GM21737 (cell line): ENCODE measurements at regions not wholly inside any gene's neighbourhood (a gene's known extent, or its start where the extent isn't known, plus 50 kb on each side); places are given as distances from the start of the nearest gene placed in this dataset.

Source experiments
- ATAC-seq: cut with Tn5 transposase; IDR thresholded peaks from one replicate; pipeline ENCODE4 v1.9.1; 2021; ENCODE audit warnings: mild to moderate bottlenecking, moderate library complexity; ENCODE audit not compliant: unreplicated experiment

DNA sequence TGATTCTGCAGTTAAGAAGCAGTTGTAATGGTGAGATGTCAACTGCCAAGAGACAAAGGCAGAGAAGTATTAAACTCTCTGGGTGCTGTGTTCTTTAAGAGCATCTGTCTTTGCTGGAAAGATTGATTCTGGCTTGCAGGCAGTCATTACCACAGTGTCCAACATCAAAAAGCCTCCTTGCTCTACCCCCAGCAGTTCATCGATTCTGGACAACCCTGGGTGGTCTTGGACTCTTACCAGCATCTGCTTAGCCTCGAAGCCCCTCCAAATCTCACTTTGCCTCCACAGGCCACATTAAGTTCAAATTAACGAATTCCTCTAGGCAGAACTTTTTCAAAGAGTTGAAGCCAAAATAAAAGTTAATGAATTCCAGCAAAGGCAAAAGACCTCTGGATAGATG lies 1061.4 kb downstream of the TSN start:
- no peak for ATAC-seq

DNA sequence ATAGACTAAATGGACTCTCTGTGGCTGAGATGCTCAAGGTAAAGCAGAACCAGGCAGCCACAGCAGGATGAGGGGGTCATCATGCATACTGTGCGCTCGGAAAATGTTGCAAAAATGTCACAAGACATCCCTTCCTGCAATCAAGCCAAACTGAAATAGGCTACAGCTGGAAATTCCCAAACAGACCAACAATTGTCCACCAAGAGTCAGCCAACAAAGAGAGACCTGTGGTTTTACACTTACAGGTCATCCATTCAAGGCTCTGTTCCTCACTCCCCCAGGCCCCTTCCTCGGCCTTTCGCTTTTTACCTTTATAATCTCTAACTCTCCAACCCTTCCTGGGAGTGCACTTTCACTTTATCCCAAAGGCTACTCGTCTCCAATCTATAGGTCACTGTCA lies 1066.9 kb downstream of the TSN start:
- ATAC-seq = no peak

DNA sequence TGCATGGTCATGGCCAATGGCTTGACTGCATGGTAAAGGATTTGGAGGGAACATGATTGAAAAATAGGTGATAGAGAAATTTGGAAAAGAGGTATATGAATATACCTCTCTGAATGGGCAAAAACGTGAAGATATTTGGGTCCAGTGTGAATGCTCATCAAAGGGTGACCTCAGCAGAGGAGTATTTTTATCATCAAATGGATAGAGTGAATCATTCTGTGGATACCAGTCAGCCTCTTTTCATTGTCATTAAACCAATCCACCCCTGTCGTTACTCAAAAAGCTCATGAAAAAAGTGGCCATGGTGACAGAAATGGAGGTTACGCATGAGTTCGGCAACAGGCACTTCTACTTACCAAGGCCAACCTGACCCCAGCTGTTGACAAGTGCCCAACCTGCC lies 1074.7 kb downstream of the TSN start:
- ATAC-seq = no peak

GRCh38 chr2:122831649-122832048 lies 1076.2 kb downstream of the TSN start:
- no peak for ATAC-seq

GRCh38 chr2:122843503-122843902 lies 1088.1 kb downstream of the TSN start:
- ATAC-seq = no peak

GRCh38 chr2:122851161-122851560 lies 1095.7 kb downstream of the TSN start:
- no peak for ATAC-seq

- ATAC-seq = no peak
Measured at GRCh38 chr2:122851972-122852531, 1096.6 kb downstream of the TSN start.

DNA sequence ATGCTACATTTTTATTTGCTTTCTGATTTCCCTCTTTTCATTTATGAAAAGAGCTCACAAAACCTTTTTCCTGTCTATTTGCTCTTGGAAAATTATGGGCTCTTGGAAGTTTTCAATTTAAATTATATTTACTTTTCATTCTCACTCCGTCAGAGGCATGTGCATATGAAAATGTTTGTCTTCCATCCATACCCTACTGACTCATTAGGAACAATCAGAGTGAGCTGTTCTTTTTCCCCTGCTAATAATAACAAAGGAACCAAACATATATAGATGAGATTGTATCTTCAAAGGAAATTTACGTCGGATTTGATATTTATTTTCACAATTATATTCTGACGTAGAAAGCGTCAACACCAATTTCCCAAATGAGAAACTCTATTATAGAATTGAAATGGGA lies 1101.2 kb downstream of the TSN start:
- ATAC-seq = no peak

GRCh38 chr2:122858075-122858702 lies 1102.7 kb downstream of the TSN start:
- ATAC-seq = no peak

DNA sequence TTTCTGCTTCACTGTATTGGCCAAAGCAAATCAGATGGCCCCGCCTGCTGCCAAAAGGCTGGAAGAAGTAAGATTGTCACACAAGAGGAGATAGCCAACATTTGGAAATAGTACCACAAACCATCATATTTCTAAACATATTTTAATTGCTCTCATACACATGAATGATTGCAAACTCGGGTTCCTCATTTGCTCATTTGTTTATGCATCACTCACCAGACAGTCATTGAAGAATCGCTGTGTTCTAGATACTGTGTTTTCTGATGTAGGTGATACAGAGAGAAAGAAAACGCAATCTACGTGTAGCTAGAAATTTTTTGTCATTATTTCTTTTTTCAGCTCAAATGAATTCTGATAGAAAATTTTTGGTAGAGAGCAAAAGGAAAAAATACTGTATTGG lies 1103.4 kb downstream of the TSN start:
- ATAC-seq = no peak

- no peak for ATAC-seq
Measured at GRCh38 chr2:122859260-122859659, 1103.8 kb downstream of the TSN start.

GRCh38 chr2:122863532-122863931 lies 1108.1 kb downstream of the TSN start:
- ATAC-seq = no peak

DNA sequence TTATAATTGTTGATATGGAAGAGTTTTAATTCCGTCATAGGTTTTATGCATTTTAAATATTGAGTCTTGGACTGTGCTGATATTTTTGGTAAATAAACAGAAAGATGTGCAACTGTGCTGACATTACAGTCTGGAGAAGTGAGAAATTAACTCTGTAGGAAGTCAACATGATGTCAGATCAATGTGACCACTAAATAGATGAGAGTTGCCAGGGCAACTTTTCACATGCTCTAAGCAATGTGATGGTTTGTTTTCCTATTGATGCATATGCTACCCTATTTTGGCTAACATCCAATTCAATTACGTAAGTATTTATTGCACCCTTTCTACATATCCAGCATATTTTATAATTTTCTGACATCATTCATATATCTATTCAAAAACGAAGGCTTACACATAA lies 1109.3 kb downstream of the TSN start:
- ATAC-seq = no peak

GRCh38 chr2:122866095-122866494 lies 1110.6 kb downstream of the TSN start:
- no peak for ATAC-seq

- ATAC-seq = no peak
Measured at GRCh38 chr2:122867941-122868340, 1112.5 kb downstream of the TSN start.

DNA sequence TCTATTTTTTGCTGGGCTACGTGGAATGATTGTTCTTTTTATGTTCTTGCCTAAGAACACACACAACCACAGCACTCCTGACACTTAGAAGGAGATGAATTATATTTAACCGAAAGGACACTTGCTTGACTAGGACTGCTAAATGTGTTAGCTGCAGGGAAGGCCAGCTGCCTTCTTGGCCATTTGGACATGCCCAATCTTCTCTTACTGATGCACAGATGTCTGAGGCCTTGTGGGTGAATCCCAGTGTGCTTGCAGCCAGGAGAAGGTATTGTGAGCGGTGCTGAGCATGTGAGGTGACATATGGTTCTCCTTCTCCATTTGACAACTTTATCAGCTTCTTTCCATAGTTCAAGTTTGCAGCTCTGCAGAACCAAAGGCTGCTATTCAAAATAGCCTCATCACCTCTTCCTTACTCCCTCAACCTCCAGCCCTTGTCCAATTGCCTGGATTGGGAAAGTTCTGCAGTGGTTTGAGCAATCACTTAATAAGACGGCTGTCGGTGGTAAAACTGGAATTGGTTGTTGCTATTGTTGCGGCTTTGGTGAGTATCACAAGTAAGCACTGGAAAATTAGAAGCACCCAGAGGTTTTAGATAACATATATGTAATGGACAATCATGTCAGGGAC lies 1113.3 kb downstream of the TSN start:
- no peak for ATAC-seq

GRCh38 chr2:122873951-122874350 lies 1118.5 kb downstream of the TSN start:
- no peak for ATAC-seq

- no peak for ATAC-seq
Measured at GRCh38 chr2:122875091-122875865, 1119.8 kb downstream of the TSN start.

DNA sequence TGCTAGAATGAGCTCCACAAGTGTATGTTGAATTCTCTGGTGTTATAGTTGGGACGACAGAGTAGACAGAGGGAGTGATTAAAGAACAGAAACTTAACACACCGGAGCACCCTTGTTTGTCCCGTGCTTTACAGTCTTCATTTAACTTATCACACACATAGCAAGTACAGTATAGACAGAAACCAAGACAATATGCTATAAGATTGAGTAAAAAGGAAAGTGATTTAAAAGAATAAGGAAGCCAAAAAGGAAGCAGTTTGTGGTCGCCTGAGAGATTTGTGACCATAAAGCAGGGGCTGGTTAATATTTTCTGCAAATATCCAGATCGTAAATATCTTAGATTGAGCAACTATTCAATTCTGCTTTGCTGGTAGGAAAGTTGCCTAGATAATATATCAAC lies 1128.4 kb downstream of the TSN start:
- no peak for ATAC-seq

DNA sequence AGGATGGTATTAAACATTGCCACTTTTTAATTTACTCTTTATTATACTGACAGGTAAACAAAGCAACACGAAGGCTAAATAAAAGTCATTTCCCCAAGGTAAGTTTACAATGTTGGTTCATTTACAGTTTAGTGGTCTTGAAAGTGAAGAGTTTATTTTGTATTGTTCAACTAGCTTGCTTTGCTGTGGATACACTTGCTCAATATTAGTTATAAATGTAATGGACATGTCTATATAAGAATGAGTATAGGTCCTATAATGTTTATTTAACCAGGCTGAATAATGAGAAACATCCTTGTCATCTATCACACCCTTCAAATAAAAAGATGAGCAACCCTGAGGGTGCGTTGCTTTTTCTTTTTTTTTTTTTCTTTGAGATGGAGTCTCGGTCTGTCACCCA lies 1129.4 kb downstream of the TSN start:
- no peak for ATAC-seq

- no peak for ATAC-seq
Measured at GRCh38 chr2:122885436-122885835, 1130.0 kb downstream of the TSN start.
